GM12892 (cell line): ENCODE measurements at regions not wholly inside any gene's neighbourhood (a gene's known extent, or its start where the extent isn't known, plus 50 kb on each side); places are given as distances from the start of the nearest gene placed in this dataset.

Experiments
- POLR2A ChIP-seq: IDR thresholded peaks from 2 replicates; pipeline ENCODE4 v1.6.1; 2011; ENCODE audit warnings: low read depth, low read length, control low read depth
- POLR2AphosphoS5 ChIP-seq: IDR thresholded peaks from 2 replicates; pipeline ENCODE4 v1.6.1; 2011; ENCODE audit warnings: low read depth, low read length, control low read depth

GRCh38 chr11:10382518-10382917, 72.5 kb upstream of the AMPD3 start:
- TF ChIP-seq POLR2AphosphoS5 (no peak), POLR2A (no peak)
